DND-41 (cell line): ENCODE measurements at regions not wholly inside any gene's neighbourhood (a gene's known extent, or its start where the extent isn't known, plus 50 kb on each side); places are given as distances from the start of the nearest gene placed in this dataset.

ENCODE experiments used
- ATAC-seq: fragments of 200-7000 bp; cut with Tn5 transposase; 3 replicates; pipeline ENCODE4 v1.9.1; 2021; ENCODE audit warnings: low read depth; ENCODE audit not compliant: insufficient read depth
- DNase-seq: peaks from one replicate; pipeline ENCODE4 v3.0.0-alpha.2; 2020
- H2AFZ ChIP-seq: 2 replicates; pipeline ENCODE4 v1.6.0; 2012; ENCODE audit warnings: low read depth, low read length
- H3K27ac ChIP-seq: 2 replicates; pipeline ENCODE4 v1.5.1; 2012; ENCODE audit warnings: low read length, inconsistent platforms
- H3K27me3 ChIP-seq: fragments of 200-600 bp; sonication (generic); 2 replicates; pipeline ENCODE4 v1.6.0; 2012; ENCODE audit warnings: low read length, mild to moderate bottlenecking, inconsistent platforms; ENCODE audit not compliant: insufficient read depth, poor library complexity
- H3K36me3 ChIP-seq: 2 replicates; pipeline ENCODE4 v1.5.1; 2012; ENCODE audit warnings: low read length, inconsistent platforms; ENCODE audit not compliant: insufficient read depth
- H3K4me1 ChIP-seq: 2 replicates; pipeline ENCODE4 v1.5.1; 2012; ENCODE audit warnings: mild to moderate bottlenecking, low read length; ENCODE audit not compliant: insufficient read depth
- H3K4me2 ChIP-seq: 2 replicates; pipeline ENCODE4 v1.6.0; 2012; ENCODE audit warnings: mild to moderate bottlenecking, moderate library complexity, low read length, inconsistent platforms; ENCODE audit not compliant: insufficient read depth
- H3K4me3 ChIP-seq, 2 experiments: fragments of 200-600 bp in 1 of 2; shearing (Covaris generic) in 1 of 2; 2 replicates each; pipeline ENCODE4 v1.5.1; 2012 to 2016; ENCODE audit warnings: inconsistent platforms in 2 of 2, low read length in 2 of 2, mild to moderate bottlenecking in 2 of 2, low read depth in 1 of 2, moderate library complexity in 1 of 2
- H3K79me2 ChIP-seq: 2 replicates; pipeline ENCODE4 v1.6.0; 2012; ENCODE audit warnings: low read length, inconsistent platforms; ENCODE audit not compliant: insufficient read depth
- H3K9ac ChIP-seq: 2 replicates; pipeline ENCODE4 v1.6.0; 2012; ENCODE audit warnings: low read depth, mild to moderate bottlenecking, inconsistent platforms, low read length, moderate library complexity
- H3K9me3 ChIP-seq: 2 replicates; pipeline ENCODE4 v1.5.1; 2012; ENCODE audit warnings: low read length, moderate library complexity, mild to moderate bottlenecking, inconsistent platforms; ENCODE audit not compliant: insufficient read depth, severe bottlenecking
- H4K20me1 ChIP-seq: 2 replicates; pipeline ENCODE4 v1.6.0; 2012; ENCODE audit warnings: low read length; ENCODE audit not compliant: insufficient read depth
- EZH2 ChIP-seq: IDR thresholded peaks from 3 replicates; pipeline ENCODE4 v1.6.1; 2012; ENCODE audit warnings: borderline replicate concordance, low read depth, mild to moderate bottlenecking, moderate library complexity, low read length, inconsistent platforms; ENCODE audit not compliant: severe bottlenecking
- TF ChIP-seq, protein P1 (sequence below): IDR thresholded peaks from 2 replicates; pipeline ENCODE4 v1.5.1; 2012; ENCODE audit warnings: borderline replicate concordance, low read length, moderate library complexity, mild to moderate bottlenecking; ENCODE audit not compliant: poor library complexity, severe bottlenecking; ENCODE audit errors: extremely low read depth

DNA sequence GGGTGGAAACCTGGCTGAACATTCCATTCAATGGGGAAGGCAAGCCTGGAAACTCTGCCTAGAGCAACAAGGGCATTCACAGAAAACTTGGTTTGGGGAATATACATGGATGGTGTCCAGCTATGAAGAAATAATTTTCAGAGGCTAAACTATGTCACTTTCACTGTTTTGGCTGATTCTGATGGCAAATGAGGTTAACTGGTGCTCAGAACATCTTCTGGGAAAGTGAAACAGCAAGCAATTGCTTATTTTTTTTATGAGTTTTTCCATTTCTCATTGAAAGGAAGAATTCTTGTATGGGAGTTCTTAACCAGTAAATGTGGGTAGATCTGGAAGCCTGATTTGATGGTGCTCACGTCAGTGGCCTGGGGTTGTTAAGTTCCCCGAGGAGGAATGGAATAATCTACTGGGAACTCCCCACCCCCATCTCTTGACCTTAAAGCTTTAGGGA lies 132.8 kb upstream of the BTG1 start:
- Histone ChIP-seq H3K4me1 (no peaks in the 10 kb centered on the region), H3K27me3 (no peaks in the 10 kb centered on the region), H3K36me3 (no peaks in the 10 kb centered on the region), H3K79me2 (no peaks in the 10 kb centered on the region), H3K9ac (no peak overlapping the region), H3K27ac (no peak overlapping the region), H3K4me2 (no peak overlapping the region), H3K4me3 (no peak overlapping the region), H4K20me1 (no peaks in the 10 kb centered on the region), H2AFZ (peak overlapping the region; percentile 41; the same call in 1 of the 2 replicates), H3K9me3 (no peaks in the 10 kb centered on the region)
- ATAC-seq (no peak), DNase-seq (no peak)
- TF ChIP-seq, protein P1, sequence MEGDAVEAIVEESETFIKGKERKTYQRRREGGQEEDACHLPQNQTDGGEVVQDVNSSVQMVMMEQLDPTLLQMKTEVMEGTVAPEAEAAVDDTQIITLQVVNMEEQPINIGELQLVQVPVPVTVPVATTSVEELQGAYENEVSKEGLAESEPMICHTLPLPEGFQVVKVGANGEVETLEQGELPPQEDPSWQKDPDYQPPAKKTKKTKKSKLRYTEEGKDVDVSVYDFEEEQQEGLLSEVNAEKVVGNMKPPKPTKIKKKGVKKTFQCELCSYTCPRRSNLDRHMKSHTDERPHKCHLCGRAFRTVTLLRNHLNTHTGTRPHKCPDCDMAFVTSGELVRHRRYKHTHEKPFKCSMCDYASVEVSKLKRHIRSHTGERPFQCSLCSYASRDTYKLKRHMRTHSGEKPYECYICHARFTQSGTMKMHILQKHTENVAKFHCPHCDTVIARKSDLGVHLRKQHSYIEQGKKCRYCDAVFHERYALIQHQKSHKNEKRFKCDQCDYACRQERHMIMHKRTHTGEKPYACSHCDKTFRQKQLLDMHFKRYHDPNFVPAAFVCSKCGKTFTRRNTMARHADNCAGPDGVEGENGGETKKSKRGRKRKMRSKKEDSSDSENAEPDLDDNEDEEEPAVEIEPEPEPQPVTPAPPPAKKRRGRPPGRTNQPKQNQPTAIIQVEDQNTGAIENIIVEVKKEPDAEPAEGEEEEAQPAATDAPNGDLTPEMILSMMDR, result no peak
- TF ChIP-seq EZH2, result no peak

DNA sequence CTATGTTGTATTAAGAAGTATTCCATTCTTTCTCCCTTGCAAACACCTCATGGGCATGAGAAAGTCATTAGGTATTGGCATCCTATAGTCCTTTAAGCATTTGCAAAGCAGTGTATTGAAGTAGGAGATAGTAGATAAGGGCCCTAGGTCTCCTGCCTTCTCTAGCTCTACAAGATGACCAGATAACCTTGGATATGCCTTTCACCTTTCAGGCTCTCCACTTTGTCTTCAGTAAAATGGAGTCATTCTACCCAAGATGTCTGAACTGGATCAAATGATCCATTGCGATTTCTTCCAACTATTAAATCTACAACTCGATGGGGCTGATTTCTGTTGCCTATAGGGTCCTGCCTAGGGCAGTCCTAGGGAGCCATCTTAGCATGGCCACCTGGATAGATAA lies 132.1 kb upstream of the BTG1 start:
- DNase-seq (no peak), ATAC-seq (no peak)
- TF ChIP-seq, protein P1, result no peak
- no peak for TF ChIP-seq EZH2
- Histone ChIP-seq H3K4me1 (no peaks in the 10 kb centered on the region), H3K27ac (no peak overlapping the region), H3K27me3 (no peaks in the 10 kb centered on the region), H3K4me2 (no peak overlapping the region), H3K4me3 (no peak overlapping the region), H3K9ac (no peak overlapping the region), H3K9me3 (no peaks in the 10 kb centered on the region), H4K20me1 (no peaks in the 10 kb centered on the region), H2AFZ (no peak overlapping the region), H3K36me3 (no peaks in the 10 kb centered on the region), H3K79me2 (no peaks in the 10 kb centered on the region)

DNA sequence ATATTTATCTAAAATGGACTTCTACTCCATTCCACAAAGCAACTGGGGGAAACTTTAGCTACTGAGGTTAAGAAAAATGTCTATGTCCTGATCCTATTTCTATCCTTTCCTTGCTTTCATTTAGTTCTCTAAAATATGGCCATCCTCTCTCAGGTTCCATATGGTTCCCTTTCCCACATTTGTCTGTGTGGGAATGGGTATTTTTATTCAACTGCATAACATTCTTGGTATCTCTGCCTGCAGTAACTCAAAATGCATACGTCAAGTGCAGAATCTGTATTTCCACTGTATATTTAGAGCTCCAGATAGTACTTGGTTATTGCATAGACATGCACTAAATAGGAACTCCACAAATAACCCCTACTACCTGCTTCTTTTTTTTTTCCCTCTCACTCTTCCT lies 130.6 kb upstream of the BTG1 start:
- H3K36me3 ChIP-seq, result no peaks in the 10 kb centered on the region
- H3K4me1 ChIP-seq, result no peaks in the 10 kb centered on the region
- no peak overlapping the region for H2AFZ ChIP-seq
- no peaks in the 10 kb centered on the region for H3K27me3 ChIP-seq
- no peak for ATAC-seq
- no peak overlapping the region for H3K9ac ChIP-seq
- H3K4me3 ChIP-seq, result no peak overlapping the region
- no peak overlapping the region for H3K27ac ChIP-seq
- no peaks in the 10 kb centered on the region for H4K20me1 ChIP-seq
- H3K4me2 ChIP-seq, result no peak overlapping the region
- H3K9me3 ChIP-seq, result no peaks in the 10 kb centered on the region
- no peak for DNase-seq
- TF ChIP-seq EZH2, result no peak
- TF ChIP-seq, protein P1, result no peak
- no peaks in the 10 kb centered on the region for H3K79me2 ChIP-seq
